Skin of body (tissue), 1 donor: ENCODE measurements at regions not wholly inside any gene's neighbourhood (a gene's known extent, or its start where the extent isn't known, plus 50 kb on each side); places are given as distances from the start of the nearest gene placed in this dataset.

Source experiments
- DNase-seq: peaks from one replicate; lab custom pipeline; 2025; lab: John Stamatoyannopoulos, UW

DNA sequence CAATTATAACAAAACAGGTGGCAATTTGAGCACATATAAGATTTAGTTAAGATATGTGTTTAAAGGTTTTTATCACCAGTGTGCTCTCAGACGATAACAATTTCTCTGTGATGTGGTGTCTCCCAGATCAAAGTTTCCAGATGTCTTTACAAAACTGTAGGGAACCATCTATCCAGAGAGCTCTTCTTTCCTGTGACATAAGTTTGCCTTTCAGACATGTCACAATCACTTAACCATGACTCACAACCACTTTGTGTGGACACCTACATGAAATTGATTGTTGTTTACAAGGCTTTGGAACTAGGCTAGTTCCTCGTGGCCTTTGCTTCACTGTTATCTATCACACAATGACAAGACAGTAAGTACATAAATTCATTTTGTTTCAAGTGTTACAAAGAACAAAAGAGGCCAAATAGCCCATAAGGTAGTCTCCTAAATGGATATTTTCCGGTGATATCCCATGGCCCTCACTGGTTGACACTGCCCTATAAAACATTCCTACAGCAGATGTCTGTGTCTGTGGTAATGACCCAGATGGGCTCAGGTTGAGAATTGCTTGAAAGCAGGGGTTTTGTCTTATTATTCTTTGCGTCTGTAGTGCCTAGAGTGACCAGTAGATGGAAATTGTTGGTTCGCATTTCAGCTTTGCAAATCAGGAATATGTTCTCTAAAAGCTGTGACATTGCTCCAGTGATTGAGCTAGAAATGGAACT is 297.8 kb upstream of the FAM241A start:
- no peak for DNase-seq

DNA sequence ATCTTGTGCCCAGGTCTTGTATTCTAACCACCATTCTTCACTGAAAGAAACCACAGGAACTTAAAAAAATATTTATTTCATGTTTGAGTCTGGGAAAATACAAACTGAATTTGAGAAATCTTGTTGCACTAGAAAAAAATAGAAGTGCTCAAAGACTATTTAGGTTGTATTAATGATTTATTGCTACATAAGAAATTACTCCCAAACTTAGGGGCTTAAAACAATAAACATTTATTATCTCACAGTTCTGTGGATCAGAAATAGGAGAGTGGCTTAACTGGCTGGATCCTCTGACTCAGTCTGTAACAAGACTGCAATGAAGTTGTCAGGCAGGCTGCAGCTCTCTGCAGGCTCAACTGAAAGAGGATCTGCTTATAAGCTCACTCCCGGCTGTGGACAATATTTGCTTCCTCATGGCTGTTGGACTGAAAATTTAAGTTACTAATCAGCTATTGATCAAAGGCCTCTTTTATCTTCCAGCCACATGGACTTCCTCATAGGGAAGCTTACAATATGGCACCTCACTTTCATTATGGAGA is 295.4 kb upstream of the FAM241A start:
- DNase-seq: no peak

DNA sequence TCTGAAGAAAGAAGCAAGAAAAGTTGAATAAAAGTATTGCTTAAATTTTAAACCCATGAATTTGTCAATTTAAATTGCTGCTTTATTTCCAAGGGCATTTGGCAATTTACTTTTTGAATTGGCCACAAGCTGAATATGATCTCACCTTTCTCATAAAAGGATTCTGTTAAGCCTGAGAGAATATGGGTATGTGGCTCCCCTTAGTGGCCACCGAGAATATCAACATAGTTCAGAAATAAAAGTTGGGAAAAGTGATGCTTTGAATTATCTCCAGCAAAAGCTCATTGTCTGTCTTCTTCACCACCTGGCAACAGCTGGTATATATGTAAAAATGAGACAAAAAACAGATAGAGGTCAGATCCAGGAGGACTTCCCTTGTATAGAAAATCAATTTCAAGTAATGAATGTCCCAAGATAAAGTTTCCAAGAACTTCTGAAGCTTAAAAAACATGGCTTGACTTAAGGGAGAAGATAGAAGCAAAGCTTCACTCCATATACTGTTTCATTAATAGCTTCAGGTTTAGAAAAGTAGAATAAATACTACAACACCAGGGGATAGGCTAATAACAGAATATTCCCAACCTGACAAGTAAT is 290.7 kb upstream of the FAM241A start:
- DNase-seq: peak; percentile 34

DNA sequence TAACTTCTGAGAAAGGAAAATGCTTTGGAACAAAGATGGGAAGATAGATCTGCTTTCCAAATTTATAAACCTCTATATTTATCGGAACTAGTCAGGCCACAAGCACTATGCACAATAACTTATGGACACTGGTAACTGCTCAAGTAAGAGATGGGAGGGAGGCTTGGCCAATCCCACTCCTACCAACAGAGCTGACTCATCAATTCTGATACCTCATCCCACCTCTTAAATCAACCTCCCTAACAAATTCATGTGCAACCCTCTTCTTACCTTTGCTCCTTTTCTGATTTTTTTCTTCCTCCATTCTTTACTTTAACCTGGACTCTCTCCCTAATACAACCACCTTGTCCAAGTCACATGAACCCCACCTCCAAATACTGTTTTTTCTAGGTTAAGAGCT is 289.9 kb upstream of the FAM241A start:
- DNase-seq: no peak

DNA sequence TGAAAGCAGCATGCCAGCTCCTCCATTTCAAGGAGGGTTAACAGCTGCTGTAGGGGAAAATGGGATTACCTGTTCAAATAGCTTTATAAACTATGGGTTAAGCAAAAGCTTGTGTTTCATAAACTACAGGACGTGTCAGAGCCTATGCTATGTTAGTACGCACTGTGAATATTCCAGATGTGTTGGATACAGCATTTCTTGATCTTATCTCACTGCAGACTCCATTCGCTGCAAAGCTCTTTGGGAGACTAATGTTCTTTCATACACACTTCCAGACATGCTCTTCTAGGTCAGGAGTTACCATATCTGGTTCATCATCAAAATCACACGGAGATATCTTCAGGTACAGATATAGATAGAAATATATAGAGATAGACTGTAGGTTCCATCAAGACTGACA is 281.2 kb upstream of the FAM241A start:
- no peak for DNase-seq

DNA sequence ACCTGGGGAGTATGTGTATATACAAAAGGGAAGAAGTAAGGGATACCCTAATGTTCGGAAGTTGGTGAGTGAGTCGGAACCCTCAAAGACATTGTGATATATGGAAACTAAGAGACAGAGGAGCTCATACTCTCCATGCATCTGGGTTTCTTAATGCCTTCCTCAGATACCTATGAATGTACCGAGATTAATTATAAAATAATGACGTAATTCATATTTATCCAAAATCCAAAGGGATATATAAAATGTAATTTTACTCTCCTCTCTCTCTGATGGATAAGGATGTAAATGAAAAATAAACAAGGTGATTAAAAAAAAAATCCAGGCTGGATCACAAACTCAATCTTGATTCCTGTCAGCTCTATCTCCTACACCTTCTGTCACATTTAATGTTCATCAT is 275.9 kb upstream of the FAM241A start:
- no peak for DNase-seq

DNA sequence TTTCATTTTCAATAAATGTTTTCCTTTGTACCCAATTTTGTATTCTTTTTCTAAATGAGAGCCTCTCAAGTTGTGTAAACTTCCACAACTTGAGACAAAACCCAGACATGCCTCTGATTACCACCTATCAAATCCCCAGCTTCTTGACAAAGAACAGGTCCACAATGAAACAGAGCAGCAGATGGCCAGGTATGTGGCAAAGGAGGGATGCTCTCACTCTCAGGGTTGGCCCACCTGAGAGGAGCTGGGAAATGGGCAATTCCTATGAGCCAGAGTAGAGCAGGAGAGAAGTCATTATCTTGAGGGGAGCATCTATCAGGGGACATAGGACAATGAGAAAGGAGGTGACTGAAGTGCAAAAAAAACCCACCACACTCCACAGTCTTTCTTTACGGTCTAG is 273.5 kb upstream of the FAM241A start:
- DNase-seq: no peak

DNA sequence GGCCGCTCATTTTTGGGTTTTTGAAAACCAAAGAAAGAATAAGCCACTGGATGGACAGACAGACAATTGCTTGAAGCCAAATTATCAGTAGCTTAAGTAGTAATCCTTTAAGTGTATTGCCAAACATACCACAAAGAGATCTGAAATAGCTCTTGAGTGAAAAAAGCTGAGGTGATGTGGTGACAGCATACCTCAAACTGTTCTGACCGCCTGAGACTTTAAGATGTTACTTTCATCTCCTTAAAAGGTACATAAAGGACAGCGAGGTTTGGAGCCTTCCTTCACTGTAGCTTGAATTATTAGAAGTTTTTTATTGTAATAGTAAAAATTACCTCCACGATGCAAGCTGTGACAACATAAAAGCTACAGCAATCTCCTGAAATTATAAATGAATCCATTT is 271.5 kb upstream of the FAM241A start:
- DNase-seq: no peak

DNA sequence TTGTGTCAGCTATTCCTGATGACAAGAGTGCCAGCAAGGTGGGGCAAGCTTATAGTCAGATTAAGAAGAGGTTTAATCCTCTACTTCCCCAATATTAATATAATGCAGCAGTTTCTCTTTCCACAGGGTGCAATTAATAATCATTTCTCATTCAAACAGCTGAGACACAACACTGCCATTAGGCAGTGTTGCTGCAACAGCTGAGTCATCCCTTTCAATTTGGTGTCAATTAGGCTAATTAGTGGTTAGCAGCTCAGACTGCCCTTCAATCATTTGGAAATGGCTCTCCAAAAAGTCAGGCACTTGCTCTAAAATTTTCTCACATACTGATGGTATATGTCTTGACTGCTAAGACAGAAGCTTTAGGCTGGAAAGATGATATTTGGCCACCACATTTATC is 265.7 kb upstream of the FAM241A start:
- no peak for DNase-seq

DNA sequence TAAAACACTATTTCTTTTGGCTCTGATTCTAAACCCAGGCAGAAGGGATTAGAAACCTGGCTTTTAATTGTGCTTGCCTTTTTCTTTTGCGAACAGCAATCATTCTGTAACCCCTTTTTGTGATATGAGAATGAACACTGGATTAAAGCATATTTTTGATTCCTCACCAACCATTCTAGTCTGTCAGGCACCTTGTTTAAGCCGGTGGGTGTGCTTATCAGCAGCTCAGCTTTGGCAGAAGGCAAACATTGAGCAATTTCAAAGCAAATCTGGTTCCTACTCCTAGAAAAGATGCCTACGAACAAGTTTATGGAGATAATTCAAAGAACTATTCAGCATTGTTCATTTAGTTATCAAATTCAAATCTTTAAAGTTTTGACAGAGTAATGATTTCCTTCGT is 265.1 kb upstream of the FAM241A start:
- DNase-seq: no peak

DNA sequence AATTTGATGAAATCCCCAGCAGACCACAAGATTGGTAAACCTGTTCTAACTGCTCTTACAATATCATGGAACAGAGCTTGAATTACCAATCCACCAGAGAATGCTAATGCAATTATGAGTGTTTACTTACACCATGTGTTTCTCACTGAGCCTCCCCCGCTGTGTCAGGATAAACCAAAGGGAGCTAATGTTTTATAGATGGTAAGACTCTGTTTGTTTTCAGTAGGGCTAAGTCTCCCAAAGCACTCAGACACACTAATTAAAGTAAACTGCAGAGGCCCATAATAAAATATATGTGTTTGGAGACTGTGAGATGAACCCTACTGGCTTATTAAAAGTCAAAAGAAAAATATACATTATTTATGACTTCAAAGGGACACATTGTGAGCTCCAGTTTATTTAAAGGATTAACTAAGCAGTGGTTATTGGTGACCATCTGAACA is 261.7 kb upstream of the FAM241A start:
- DNase-seq: no peak

DNA sequence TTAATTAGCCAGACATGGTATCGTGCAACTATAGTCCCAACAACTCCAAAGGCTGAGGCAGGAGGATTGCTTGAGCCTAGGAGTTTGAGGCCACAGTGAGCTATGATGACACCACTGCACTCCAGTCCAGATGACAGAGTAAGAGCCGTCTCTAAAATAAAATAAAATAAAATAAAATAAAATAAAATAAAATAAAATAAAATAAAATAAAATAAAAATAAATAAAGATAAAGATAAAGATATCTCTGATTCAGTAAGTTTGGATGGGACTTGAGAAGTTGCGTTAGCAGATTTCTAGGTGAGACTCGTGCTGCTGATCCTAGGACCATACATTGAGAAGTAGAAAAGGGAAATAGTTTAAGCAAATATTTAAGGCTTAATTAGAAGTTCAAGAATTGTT is 254.8 kb upstream of the FAM241A start:
- DNase-seq: no peak

DNA sequence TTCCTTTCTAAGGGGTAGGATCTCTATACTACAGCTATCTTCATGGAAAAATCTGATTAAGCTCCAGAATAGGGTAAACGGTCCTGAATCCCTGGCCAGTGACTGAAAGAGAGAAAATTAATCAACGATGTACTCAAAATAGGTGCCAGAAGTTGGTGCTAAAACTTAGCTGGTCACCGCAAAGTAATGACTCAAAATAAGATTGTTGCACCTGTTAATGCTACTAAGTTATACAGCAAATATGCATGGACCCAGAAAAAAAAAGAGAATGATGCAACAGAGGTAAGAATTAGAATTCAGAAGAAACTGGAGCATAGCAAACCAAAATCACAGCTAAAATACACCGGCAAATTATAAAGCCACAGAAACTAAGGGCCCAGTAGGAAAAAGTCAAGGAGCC is 239.7 kb upstream of the FAM241A start:
- DNase-seq: no peak

DNA sequence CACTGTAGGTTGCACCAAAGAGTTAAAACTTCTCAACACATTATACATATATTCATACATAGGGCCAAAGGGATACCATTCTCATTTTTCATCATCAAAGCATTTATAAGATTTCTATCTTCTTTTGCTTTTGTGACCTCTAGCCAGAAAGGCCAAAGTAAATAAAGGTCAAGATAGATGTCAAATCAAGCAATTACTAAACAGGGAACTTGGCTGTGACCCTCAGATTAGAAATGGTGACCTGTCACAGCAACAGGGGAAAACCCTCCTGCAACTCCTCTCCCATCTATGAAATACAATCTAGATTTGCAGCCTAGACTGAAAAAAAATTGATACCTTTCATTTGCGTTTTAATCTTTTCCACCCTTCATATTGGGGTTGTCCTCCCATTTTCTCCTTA is 225.6 kb upstream of the FAM241A start:
- no peak for DNase-seq

DNA sequence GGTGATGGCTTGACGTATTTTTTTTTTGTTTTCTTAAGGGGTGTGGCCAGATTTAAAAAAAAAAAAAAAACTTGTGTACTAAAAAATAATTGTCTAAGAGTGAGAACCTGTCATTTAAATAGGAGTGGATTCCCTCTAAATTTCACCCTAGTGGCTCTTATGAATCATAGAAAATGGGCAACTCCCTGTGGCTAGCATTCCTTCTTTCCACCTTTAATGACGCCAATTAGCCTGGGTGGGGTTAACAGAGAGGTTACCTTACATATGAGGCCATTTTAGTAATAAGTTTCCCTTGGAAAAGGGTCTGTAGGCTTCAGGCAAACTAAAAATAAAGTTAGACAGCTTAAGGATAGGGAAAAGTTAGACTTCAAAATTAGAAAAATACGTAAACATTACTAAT is 223.5 kb upstream of the FAM241A start:
- no peak for DNase-seq

DNA sequence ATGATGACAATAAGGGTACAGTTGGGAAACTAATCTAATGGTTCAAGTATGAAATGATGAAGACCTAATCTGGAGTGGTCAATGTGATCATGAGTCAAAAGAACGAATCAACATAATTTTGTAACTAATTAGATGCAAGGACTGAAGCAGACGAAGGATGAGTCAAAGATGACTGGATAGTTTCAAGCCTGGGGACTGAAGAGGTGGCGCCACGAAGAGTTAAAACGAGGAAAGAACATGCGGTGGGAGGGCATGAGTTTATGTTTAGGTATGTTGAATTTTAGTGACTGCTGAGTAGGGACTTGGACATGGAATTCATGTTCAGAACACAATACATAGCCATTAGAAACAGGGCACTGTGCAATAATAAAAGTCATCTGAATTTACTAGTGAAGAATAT is 221.5 kb upstream of the FAM241A start:
- no peak for DNase-seq

DNA sequence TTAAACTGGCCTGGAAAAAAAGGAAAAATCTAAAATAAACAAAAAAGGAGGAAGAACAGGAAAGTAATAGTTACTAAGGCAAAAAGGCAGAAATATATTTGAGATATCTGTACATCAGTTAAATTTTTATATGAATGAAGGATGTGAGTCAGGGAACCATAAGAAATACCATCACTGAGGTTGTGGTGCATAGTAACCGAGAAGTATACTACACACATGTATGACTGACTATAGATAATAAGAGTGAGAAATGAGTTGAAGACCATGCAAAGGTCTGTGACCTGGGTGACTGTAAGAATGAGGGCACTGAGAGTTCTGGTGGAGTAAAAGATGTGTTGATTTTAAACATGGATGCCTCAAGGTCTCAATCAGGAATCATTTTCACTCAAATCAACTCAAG is 220.6 kb upstream of the FAM241A start:
- DNase-seq: no peak

DNA sequence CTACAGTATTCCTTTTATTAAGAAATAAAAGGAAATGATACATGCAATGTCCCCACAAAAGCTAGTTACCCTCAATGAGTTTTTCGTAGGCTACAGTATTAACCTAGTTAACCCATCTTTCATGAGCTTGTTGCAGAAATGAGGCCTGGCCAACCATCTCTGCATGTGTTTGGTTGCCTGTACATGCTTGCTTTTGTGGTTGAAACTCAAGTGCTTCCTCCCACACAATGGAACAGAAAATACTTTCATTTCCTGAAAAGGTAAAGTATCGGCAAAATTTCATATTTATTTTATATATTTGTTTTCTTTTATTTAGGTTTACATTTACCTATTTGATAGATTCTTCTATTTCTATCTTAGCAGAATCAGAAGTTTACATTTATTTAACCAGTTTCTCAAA is 214.6 kb upstream of the FAM241A start:
- no peak for DNase-seq

DNA sequence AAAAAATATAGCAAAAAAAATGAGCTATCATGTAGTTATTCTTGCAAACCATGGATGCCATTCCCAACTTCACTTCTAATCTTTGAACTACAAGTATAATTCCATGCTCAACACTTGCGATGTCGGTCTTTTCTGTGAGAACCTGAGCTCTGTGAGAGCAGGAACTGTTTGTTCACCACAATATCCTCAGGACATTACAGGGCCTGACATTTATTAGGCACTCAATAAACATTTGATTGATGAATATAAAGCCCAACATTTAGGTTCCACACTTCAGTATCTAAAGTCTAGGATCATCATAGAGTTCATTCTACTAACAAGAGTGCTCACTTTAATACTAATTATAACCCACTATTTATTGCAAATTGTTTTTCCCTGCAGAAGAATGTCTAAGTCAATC is 211.6 kb upstream of the FAM241A start:
- no peak for DNase-seq

DNA sequence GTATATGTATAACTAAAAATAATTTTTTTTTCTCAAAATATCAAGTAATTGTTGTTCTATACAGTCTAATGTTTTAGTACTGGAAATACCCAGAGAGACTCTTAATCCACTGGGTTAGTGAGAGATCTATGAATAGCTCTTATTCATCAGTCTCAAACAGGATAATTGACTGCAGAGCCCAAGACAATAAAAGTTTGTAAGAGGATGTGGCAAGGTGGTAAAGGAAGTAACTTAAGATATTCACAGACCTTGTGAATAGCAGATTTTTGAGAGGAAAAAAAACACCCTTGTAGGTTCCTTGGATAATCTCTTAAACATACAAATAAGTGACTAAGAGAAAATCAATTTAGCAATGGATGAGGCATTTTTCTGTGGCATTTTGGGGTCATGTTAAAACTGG is 210.9 kb upstream of the FAM241A start:
- no peak for DNase-seq

DNA sequence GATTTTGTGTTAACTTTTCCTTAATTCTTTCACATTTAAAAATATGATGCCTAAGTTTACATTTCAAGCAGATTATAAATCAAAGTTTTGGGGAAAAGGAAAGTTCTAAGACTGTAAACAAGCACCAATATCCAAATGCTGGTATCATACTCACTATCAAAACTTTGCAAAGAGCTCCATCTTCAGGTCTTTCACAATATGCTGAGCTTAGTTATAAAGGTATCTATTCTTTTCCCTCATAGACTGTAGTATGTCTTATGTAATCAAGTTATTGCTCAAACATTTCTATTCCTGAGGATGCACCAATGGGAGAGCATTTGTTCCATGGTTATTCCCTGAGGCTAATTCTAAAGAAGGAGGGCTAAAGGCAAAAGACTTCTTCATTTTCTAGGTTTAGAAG is 207.9 kb upstream of the FAM241A start:
- no peak for DNase-seq

DNA sequence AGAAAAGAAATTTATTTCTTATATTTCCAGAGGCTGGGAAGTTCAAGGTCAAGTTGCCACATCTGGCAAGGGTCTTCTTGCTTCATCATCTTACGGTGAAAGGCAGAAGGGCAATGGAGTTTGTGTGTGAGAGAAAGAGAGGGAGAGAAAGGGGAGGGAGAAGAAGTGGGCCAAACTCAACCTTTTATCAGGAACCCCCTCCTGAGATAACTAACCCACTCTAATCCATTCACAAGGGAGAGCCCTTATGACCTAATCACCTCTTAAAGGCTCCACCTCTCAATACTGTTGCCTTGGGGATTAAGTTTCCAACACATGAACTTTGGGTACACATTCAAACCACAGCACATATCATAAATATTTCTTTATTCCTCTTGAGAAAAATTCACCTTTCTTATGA is 203.3 kb upstream of the FAM241A start:
- no peak for DNase-seq

DNA sequence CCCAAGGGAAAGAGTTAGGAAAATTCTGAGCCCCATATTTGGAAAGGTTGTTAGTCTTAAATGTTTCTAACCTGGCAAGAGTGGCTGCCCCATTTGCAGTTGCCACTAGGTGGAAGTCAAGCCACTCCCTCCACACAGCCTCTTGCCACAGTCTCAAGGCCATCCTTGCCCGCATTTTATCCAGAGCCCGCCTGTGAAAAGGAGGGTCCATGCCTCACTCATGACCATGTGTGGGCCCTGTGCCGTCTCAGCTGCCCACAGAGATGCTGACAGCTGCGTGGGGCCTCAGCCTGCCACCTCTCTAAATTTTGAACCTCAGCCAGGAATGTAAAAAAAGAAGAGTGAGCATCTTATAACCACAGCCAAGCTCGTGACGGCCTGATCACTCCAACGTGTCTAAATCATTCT is 201.5 kb upstream of the FAM241A start:
- no peak for DNase-seq
